ENCODE measurements at regions not wholly inside any gene's neighbourhood (a gene's known extent, or its start where the extent isn't known, plus 50 kb on each side); places are given as distances from the start of the nearest gene placed in this dataset.

GRCh38 chr1:102572637-102573036, 535.7 kb downstream of the COL11A1 start:
- TF ChIP-seq, protein P1, sequence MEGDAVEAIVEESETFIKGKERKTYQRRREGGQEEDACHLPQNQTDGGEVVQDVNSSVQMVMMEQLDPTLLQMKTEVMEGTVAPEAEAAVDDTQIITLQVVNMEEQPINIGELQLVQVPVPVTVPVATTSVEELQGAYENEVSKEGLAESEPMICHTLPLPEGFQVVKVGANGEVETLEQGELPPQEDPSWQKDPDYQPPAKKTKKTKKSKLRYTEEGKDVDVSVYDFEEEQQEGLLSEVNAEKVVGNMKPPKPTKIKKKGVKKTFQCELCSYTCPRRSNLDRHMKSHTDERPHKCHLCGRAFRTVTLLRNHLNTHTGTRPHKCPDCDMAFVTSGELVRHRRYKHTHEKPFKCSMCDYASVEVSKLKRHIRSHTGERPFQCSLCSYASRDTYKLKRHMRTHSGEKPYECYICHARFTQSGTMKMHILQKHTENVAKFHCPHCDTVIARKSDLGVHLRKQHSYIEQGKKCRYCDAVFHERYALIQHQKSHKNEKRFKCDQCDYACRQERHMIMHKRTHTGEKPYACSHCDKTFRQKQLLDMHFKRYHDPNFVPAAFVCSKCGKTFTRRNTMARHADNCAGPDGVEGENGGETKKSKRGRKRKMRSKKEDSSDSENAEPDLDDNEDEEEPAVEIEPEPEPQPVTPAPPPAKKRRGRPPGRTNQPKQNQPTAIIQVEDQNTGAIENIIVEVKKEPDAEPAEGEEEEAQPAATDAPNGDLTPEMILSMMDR (conservative IDR thresholded peaks at IDR 0.05; ENCODE audit: low read depth, low read length) = no peak
- TF ChIP-seq EZH2 (IDR thresholded peaks at IDR 0.05; ENCODE audit: low read length, unreplicated experiment) = no peak
- no peak for TF ChIP-seq EZH2phosphoT487 (IDR thresholded peaks at IDR 0.05; ENCODE audit: borderline replicate concordance, low read length)

Measured in PC-3 (cell line).